ENCODE measurements at regions not wholly inside any gene's neighbourhood (a gene's known extent, or its start where the extent isn't known, plus 50 kb on each side); places are given as distances from the start of the nearest gene placed in this dataset.

GRCh38 chr3:76049776-76050175 lies 264.4 kb upstream of the ZNF717 start:
- TF ChIP-seq CTCF (conservative IDR thresholded peaks at IDR 0.05) (no peak), EZH2 (IDR thresholded peaks at IDR 0.05; ENCODE audit: low read depth) (no peak)

Measured in PC-9 (cell line).